OCI-LY1 (cell line): ENCODE measurements at regions not wholly inside any gene's neighbourhood (a gene's known extent, or its start where the extent isn't known, plus 50 kb on each side); places are given as distances from the start of the nearest gene placed in this dataset.

Source experiments
- H2AFZ ChIP-seq: fragments of 200-600 bp; sonication (generic), shearing (Covaris generic); 2 replicates; pipeline ENCODE4 v1.6.0; 2014; ENCODE audit warnings: antibody characterized with exemption, mild to moderate bottlenecking, low read length
- H3F3A ChIP-seq: fragments of 200-600 bp; sonication (generic), shearing (Covaris generic); 2 replicates; pipeline ENCODE4 v1.6.0; 2014; ENCODE audit warnings: mild to moderate bottlenecking, antibody characterized with exemption, low read length, moderate library complexity; ENCODE audit not compliant: insufficient read depth
- H3K27ac ChIP-seq: fragments of 200-600 bp; sonication (generic); 2 replicates; pipeline ENCODE4 v1.5.1; 2014; ENCODE audit warnings: low read length, mixed run types, mild to moderate bottlenecking, low read depth; ENCODE audit not compliant: poor library complexity, severe bottlenecking
- H3K27me3 ChIP-seq: fragments of 200-600 bp; sonication (generic); 2 replicates; pipeline ENCODE4 v1.6.0; 2014; ENCODE audit warnings: antibody characterized with exemption, mild to moderate bottlenecking, low read length, moderate library complexity; ENCODE audit not compliant: insufficient read depth
- H3K36me3 ChIP-seq: fragments of 200-600 bp; sonication (generic); 2 replicates; pipeline ENCODE4 v1.6.1; 2014; ENCODE audit warnings: mild to moderate bottlenecking, antibody characterized with exemption, low read length, moderate library complexity, mixed read lengths; ENCODE audit not compliant: insufficient read depth
- H3K4me1 ChIP-seq: fragments of 200-600 bp; sonication (generic); 2 replicates; pipeline ENCODE4 v1.5.1; 2014; ENCODE audit warnings: mild to moderate bottlenecking, low read length, moderate library complexity; ENCODE audit not compliant: insufficient read depth, severe bottlenecking
- H3K4me2 ChIP-seq: fragments of 200-600 bp; sonication (generic), shearing (Covaris generic); 2 replicates; pipeline ENCODE4 v1.6.1; 2014; ENCODE audit warnings: low read length
- H3K4me3 ChIP-seq: fragments of 200-600 bp; sonication (generic); 2 replicates; pipeline ENCODE4 v1.5.1; 2014; ENCODE audit warnings: low read length, low read depth, mild to moderate bottlenecking, mixed read lengths; ENCODE audit not compliant: poor library complexity, severe bottlenecking
- H3K79me2 ChIP-seq: fragments of 200-600 bp; shearing (Covaris generic); 2 replicates; pipeline ENCODE4 v1.6.1; 2016; ENCODE audit warnings: mixed run types, low read length, mixed read lengths; ENCODE audit not compliant: insufficient read depth
- H3K9ac ChIP-seq: fragments of 200-600 bp; sonication (generic), shearing (Covaris generic); 2 replicates; pipeline ENCODE4 v1.6.1; 2014; ENCODE audit warnings: mild to moderate bottlenecking, low read length, mixed read lengths
- H3K9me2 ChIP-seq: fragments of 200-600 bp; sonication (generic), shearing (Covaris generic); 2 replicates; pipeline ENCODE4 v1.6.1; 2014; ENCODE audit warnings: low read depth, mild to moderate bottlenecking, low read length, mixed read lengths
- H3K9me3 ChIP-seq: fragments of 200-600 bp; shearing (Covaris generic); 2 replicates; pipeline ENCODE4 v1.6.1; 2014; ENCODE audit warnings: low read length, mixed read lengths
- H4K20me1 ChIP-seq: fragments of 200-600 bp; sonication (generic), shearing (Covaris generic); 2 replicates; pipeline ENCODE4 v1.6.0; 2016; ENCODE audit warnings: mild to moderate bottlenecking, low read length; ENCODE audit not compliant: insufficient read depth
- CTCF ChIP-seq: fragments of 200-600 bp; sonication (generic), shearing (Covaris generic); IDR thresholded peaks from 2 replicates; pipeline ENCODE4 v1.5.1; 2017; ENCODE audit warnings: mild to moderate bottlenecking, antibody characterized with exemption, low read length, moderate library complexity, mixed read lengths
- EZH2 ChIP-seq: fragments of 200-600 bp; sonication (generic), shearing (Covaris generic); IDR thresholded peaks from 2 replicates; pipeline ENCODE4 v1.8.0; 2017; ENCODE audit warnings: borderline replicate concordance, mixed run types, mild to moderate bottlenecking, antibody characterized with exemption, low read length, moderate library complexity, mixed read lengths

- Histone ChIP-seq H3K27me3 (no peaks in the 10 kb centered on the region), H3K27ac (no peak overlapping the region), H3K9me2 (no peaks in the 10 kb centered on the region), H2AFZ (no peak overlapping the region), H3K4me1 (no peaks in the 10 kb centered on the region), H3K9me3 (no peaks in the 10 kb centered on the region), H3K4me2 (no peak overlapping the region), H3K36me3 (no peaks in the 10 kb centered on the region), H3K79me2 (no peaks in the 10 kb centered on the region), H3F3A (no peaks in the 10 kb centered on the region), H3K4me3 (no peak overlapping the region), H3K9ac (no peak overlapping the region), H4K20me1 (no peaks in the 10 kb centered on the region)
- no peak for TF ChIP-seq CTCF
- no peak for TF ChIP-seq EZH2
These were observed 284.4 kb downstream of the LMO7 start for GRCh38 chr13:75920536-75920935.

GRCh38 chr13:75919660-75920199 lies 283.6 kb downstream of the LMO7 start:
- Histone ChIP-seq H3K4me1 (no peaks in the 10 kb centered on the region), H3K9me2 (no peaks in the 10 kb centered on the region), H3K4me2 (no peak overlapping the region), H3K9ac (no peak overlapping the region), H3K9me3 (no peaks in the 10 kb centered on the region), H3K4me3 (no peak overlapping the region), H2AFZ (no peak overlapping the region), H4K20me1 (no peaks in the 10 kb centered on the region), H3K27ac (no peak overlapping the region), H3K27me3 (no peaks in the 10 kb centered on the region), H3K36me3 (no peaks in the 10 kb centered on the region), H3K79me2 (no peaks in the 10 kb centered on the region), H3F3A (no peaks in the 10 kb centered on the region)
- TF ChIP-seq EZH2: no peak
- no peak for TF ChIP-seq CTCF

GRCh38 chr13:75915066-75915465 lies 278.9 kb downstream of the LMO7 start:
- no peak overlapping the region for H3K27ac ChIP-seq
- no peak overlapping the region for H2AFZ ChIP-seq
- H3K9me3 ChIP-seq: no peaks in the 10 kb centered on the region
- H3K9ac ChIP-seq: no peak overlapping the region
- no peaks in the 10 kb centered on the region for H3K79me2 ChIP-seq
- H3F3A ChIP-seq: no peaks in the 10 kb centered on the region
- TF ChIP-seq EZH2 (no peak), CTCF (no peak)
- no peaks in the 10 kb centered on the region for H3K36me3 ChIP-seq
- H3K4me1 ChIP-seq: no peaks in the 10 kb centered on the region
- no peaks in the 10 kb centered on the region for H3K9me2 ChIP-seq
- H4K20me1 ChIP-seq: no peaks in the 10 kb centered on the region
- no peak overlapping the region for H3K4me2 ChIP-seq
- no peak overlapping the region for H3K4me3 ChIP-seq
- no peaks in the 10 kb centered on the region for H3K27me3 ChIP-seq
